ENCODE measurements at regions not wholly inside any gene's neighbourhood (a gene's known extent, or its start where the extent isn't known, plus 50 kb on each side); places are given as distances from the start of the nearest gene placed in this dataset.

DNA sequence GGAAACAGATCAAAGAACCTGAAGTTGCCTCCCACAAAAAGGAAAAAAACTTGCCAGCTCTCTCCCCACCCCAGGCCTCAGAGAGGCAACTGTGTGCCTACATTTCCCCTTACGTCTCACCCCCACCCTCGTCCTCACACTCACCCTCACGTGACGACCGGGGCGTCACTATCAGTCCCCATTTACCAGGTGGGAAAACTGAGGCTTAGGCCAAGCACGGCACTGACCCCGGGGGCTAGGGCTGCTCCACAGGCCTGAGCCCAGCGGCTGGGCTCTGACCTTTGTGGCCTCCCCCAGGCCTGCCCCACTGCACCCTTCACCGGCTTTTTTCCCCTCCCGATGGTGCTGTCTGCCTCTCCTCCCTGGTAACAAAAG is 51.5 kb upstream of the RUNX3 start:
- DNase-seq: no peak
- no peak for TF ChIP-seq EZH2 (IDR thresholded peaks at IDR 0.05; ENCODE audit: borderline replicate concordance, insufficient read depth, low read depth, low read length, poor library complexity, severe bottlenecking)
- TF ChIP-seq, protein P1, sequence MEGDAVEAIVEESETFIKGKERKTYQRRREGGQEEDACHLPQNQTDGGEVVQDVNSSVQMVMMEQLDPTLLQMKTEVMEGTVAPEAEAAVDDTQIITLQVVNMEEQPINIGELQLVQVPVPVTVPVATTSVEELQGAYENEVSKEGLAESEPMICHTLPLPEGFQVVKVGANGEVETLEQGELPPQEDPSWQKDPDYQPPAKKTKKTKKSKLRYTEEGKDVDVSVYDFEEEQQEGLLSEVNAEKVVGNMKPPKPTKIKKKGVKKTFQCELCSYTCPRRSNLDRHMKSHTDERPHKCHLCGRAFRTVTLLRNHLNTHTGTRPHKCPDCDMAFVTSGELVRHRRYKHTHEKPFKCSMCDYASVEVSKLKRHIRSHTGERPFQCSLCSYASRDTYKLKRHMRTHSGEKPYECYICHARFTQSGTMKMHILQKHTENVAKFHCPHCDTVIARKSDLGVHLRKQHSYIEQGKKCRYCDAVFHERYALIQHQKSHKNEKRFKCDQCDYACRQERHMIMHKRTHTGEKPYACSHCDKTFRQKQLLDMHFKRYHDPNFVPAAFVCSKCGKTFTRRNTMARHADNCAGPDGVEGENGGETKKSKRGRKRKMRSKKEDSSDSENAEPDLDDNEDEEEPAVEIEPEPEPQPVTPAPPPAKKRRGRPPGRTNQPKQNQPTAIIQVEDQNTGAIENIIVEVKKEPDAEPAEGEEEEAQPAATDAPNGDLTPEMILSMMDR (IDR thresholded peaks at IDR 0.05): no peak
- Mint-ChIP-seq H3K4me3 (no peak overlapping the region), H3K27me3 (peaks cover 3% of the 10 kb centered on the region), H3K27ac (no peak overlapping the region), H3K4me1 (no peaks in the 10 kb centered on the region), H3K9me3 (ENCODE audit: insufficient read depth) (peaks cover 2% of the 10 kb centered on the region)
- Histone ChIP-seq H3K36me3 (replicated peaks in 1 of 2; ENCODE audit: control extremely low read depth in 1 of 2, control insufficient read depth in 1 of 2, extremely low read depth in 1 of 2, insufficient read depth in 2 of 2, low read length in 1 of 2) (no peaks in the 10 kb centered on the region), H4K20me1 (ENCODE audit: control insufficient read depth, insufficient read depth, low read length, poor library complexity, severe bottlenecking) (no peaks in the 10 kb centered on the region), H3K27ac (ENCODE audit: low read length in 2 of 2) (no peak overlapping the region), H3K4me1 (ENCODE audit: control insufficient read depth in 2 of 2, insufficient read depth in 2 of 2, low read length in 2 of 2) (no peaks in the 10 kb centered on the region), H3K9ac (ENCODE audit: low read length) (no peak overlapping the region), H2AFZ (ENCODE audit: insufficient read depth, low read depth, low read length, poor library complexity, severe bottlenecking) (no peak overlapping the region), H3K4me2 (replicated peaks; ENCODE audit: low read depth, low read length, poor library complexity, severe bottlenecking) (no peak overlapping the region), H3K79me2 (ENCODE audit: control insufficient read depth, insufficient read depth, low read length) (no peaks in the 10 kb centered on the region), H3K27me3 (replicated peaks in 1 of 4; ENCODE audit: control extremely low read depth in 1 of 4, control insufficient read depth in 3 of 4, insufficient read depth in 4 of 4, low read length in 3 of 4) (peaks cover 0 to under 1% (median 0%) of the 10 kb centered on the region in 4 experiments), H3K4me3 (ENCODE audit: control extremely low read depth in 1 of 5, extremely low read depth in 1 of 5, insufficient read depth in 1 of 5, low read depth in 2 of 5, low read length in 4 of 5) (no peak overlapping the region), H3K9me3 (ENCODE audit: control extremely low read depth in 1 of 3, control insufficient read depth in 2 of 3, insufficient read depth in 1 of 3, low read length in 2 of 3) (peaks cover 0 to 7% (median 3%) of the 10 kb centered on the region in 3 donors)
- ChIA-PET CTCF (no interaction called here), POLR2A (no interaction called here)
- 84% methylated on average over 11 of the region's 11 CpGs for WGBS (ENCODE audit: insufficient coverage)
- intact Hi-C loops (cut with micrococcal nuclease): no loop called here
- no peak for ATAC-seq (ENCODE audit: low read depth)

DNA sequence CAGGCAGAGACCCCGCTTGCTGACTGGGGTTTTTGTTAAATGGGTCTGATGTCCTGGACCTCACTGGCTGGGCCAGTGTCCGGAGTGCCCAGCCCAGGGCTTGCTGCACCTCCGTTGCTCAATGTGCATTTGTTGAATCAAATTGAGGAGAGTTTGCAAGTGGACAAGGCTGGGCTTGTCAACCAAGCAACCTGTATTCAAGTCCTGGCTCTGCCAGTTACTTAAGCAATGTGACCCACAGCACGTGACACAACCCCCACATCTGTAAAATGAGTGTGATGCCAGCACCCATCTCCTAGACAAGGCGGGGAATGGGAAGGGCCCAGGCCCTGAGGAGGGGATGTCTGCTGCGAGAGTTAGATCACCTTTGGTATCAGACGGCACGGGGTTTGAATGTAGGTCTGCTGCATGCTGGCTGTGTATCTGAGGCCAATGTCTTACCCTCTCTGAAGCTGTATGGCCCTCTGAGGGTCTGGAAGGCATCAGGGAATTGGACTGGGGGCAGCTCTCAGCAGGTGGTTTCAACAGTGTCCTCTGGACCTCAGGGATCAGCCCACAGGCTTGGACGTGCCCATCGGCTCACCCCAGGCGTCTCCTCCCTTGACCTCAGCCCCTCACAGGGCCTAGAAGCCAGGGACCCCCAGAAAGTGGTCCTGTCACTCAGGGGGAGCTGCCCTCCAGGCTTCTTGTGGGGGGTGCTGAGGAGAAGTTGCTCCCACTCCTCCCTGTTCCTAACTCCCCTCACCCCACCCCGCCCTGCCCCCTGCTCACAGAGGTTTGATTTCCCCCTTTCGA is 51.0 kb upstream of the RUNX3 start:
- no peak for ATAC-seq (ENCODE audit: low read depth)
- ChIA-PET CTCF (interaction anchor here (0.7 to 0.8 kb wide), 2 partner anchors 10 to 120 kb away, joined by 3 read pairs; no protein-coding TSS in a partner anchor), POLR2A (no interaction called here)
- Histone ChIP-seq H3K79me2 (ENCODE audit: control insufficient read depth, insufficient read depth, low read length) (no peaks in the 10 kb centered on the region), H4K20me1 (ENCODE audit: control insufficient read depth, insufficient read depth, low read length, poor library complexity, severe bottlenecking) (no peaks in the 10 kb centered on the region), H3K4me3 (ENCODE audit: control extremely low read depth in 1 of 5, extremely low read depth in 1 of 5, insufficient read depth in 1 of 5, low read depth in 2 of 5, low read length in 4 of 5) (no peak overlapping the region), H2AFZ (ENCODE audit: insufficient read depth, low read depth, low read length, poor library complexity, severe bottlenecking) (no peak overlapping the region), H3K4me1 (ENCODE audit: control insufficient read depth in 2 of 2, insufficient read depth in 2 of 2, low read length in 2 of 2) (no peaks in the 10 kb centered on the region), H3K9me3 (ENCODE audit: control extremely low read depth in 1 of 3, control insufficient read depth in 2 of 3, insufficient read depth in 1 of 3, low read length in 2 of 3) (peaks cover 2 to 9% (median 9%) of the 10 kb centered on the region in 3 donors), H3K9ac (ENCODE audit: low read length) (no peak overlapping the region), H3K27me3 (replicated peaks in 1 of 4; ENCODE audit: control extremely low read depth in 1 of 4, control insufficient read depth in 3 of 4, insufficient read depth in 4 of 4, low read length in 3 of 4) (peaks cover 0 to 4% (median 0%) of the 10 kb centered on the region in 4 experiments), H3K36me3 (replicated peaks in 1 of 2; ENCODE audit: control extremely low read depth in 1 of 2, control insufficient read depth in 1 of 2, extremely low read depth in 1 of 2, insufficient read depth in 2 of 2, low read length in 1 of 2) (no peaks in the 10 kb centered on the region), H3K4me2 (replicated peaks; ENCODE audit: low read depth, low read length, poor library complexity, severe bottlenecking) (no peak overlapping the region), H3K27ac (ENCODE audit: low read length in 2 of 2) (no peak overlapping the region)
- Mint-ChIP-seq H3K9me3 (ENCODE audit: insufficient read depth) (peaks cover 3% of the 10 kb centered on the region), H3K4me3 (no peak overlapping the region), H3K27me3 (peaks cover 3% of the 10 kb centered on the region), H3K27ac (no peak overlapping the region), H3K4me1 (no peaks in the 10 kb centered on the region)
- no peak for TF ChIP-seq EZH2 (IDR thresholded peaks at IDR 0.05; ENCODE audit: borderline replicate concordance, insufficient read depth, low read depth, low read length, poor library complexity, severe bottlenecking)
- TF ChIP-seq, protein P1 (IDR thresholded peaks at IDR 0.05): no peak
- whole genome bisulfite sequencing (ENCODE audit: insufficient coverage): 100% methylated on average over 10 of the region's 13 CpGs
- intact Hi-C loops (cut with micrococcal nuclease): no loop called here
- no peak for DNase-seq
